ENCODE measurements at regions not wholly inside any gene's neighbourhood (a gene's known extent, or its start where the extent isn't known, plus 50 kb on each side); places are given as distances from the start of the nearest gene placed in this dataset.
A peak's percentile ranks its signal among the peaks of the same experiment; 100 is the strongest.
"Not testable (repeated sequence)": the region's sequence is repeated elsewhere in the genome, so short reads cannot be mapped to it uniquely, and the experiment has no call there.

GRCh38 chr5:88615767-88616166, 267.2 kb downstream of the MEF2C start:
- DNase-seq (ENCODE audit: low spot score): not testable (repeated sequence)

- no peak for DNase-seq (ENCODE audit: low spot score)
Observed at GRCh38 chr5:88613051-88613450, 269.9 kb downstream of the MEF2C start.

GRCh38 chr5:88610586-88610985, 272.4 kb downstream of the MEF2C start:
- DNase-seq (ENCODE audit: low spot score): no peak

- DNase-seq (ENCODE audit: low spot score): no peak
Observed at GRCh38 chr5:88607492-88607891, 275.5 kb downstream of the MEF2C start.

GRCh38 chr5:88606626-88607025, 276.4 kb downstream of the MEF2C start:
- no peak for DNase-seq (ENCODE audit: low spot score)

- no peak for DNase-seq (ENCODE audit: low spot score)
Observed at GRCh38 chr5:88606173-88606572, 276.8 kb downstream of the MEF2C start.

GRCh38 chr5:88602584-88602983, 280.4 kb downstream of the MEF2C start:
- peak; percentile 4 for DNase-seq (ENCODE audit: low spot score)

GRCh38 chr5:88594441-88594840, 288.5 kb downstream of the MEF2C start:
- no peak for DNase-seq (ENCODE audit: low spot score)

- DNase-seq (ENCODE audit: low spot score): no peak
Observed at GRCh38 chr5:88588609-88589008, 294.4 kb downstream of the MEF2C start.

- no peak for DNase-seq (ENCODE audit: low spot score)
Observed at GRCh38 chr5:88583471-88583870, 299.5 kb downstream of the MEF2C start.

- DNase-seq (ENCODE audit: low spot score): no peak
Observed at GRCh38 chr5:88558366-88558765, 289.7 kb upstream of the TMEM161B start.

GRCh38 chr5:88557881-88558280, 289.2 kb upstream of the TMEM161B start:
- no peak for DNase-seq (ENCODE audit: low spot score)

- DNase-seq (ENCODE audit: low spot score): no peak
Observed at GRCh38 chr5:88557131-88557530, 288.5 kb upstream of the TMEM161B start.

- DNase-seq (ENCODE audit: low spot score): no peak
Observed at GRCh38 chr5:88556406-88556805, 287.8 kb upstream of the TMEM161B start.

GRCh38 chr5:88555674-88556073, 287.0 kb upstream of the TMEM161B start:
- no peak for DNase-seq (ENCODE audit: low spot score)

- no peak for DNase-seq (ENCODE audit: low spot score)
Observed at GRCh38 chr5:88553986-88554385, 285.3 kb upstream of the TMEM161B start.

- no peak for DNase-seq (ENCODE audit: low spot score)
Observed at GRCh38 chr5:88553136-88553875, 284.7 kb upstream of the TMEM161B start.

- no peak for DNase-seq (ENCODE audit: low spot score)
Observed at GRCh38 chr5:88552426-88552825, 283.8 kb upstream of the TMEM161B start.

- no peak for DNase-seq (ENCODE audit: low spot score)
Observed at GRCh38 chr5:88551724-88552345, 283.2 kb upstream of the TMEM161B start.

GRCh38 chr5:88550736-88551135, 282.1 kb upstream of the TMEM161B start:
- no peak for DNase-seq (ENCODE audit: low spot score)

- no peak for DNase-seq (ENCODE audit: low spot score)
Observed at GRCh38 chr5:88548136-88548805, 279.6 kb upstream of the TMEM161B start.

- DNase-seq (ENCODE audit: low spot score): no peak
Observed at GRCh38 chr5:88545338-88545737, 276.7 kb upstream of the TMEM161B start.

GRCh38 chr5:88544671-88545070, 276.0 kb upstream of the TMEM161B start:
- no peak for DNase-seq (ENCODE audit: low spot score)

Measured in CD4-positive, alpha-beta T cell treated with Interleukin-15 for 4 hours (primary cell).